Lung (tissue), 11 donors: ENCODE measurements at regions not wholly inside any gene's neighbourhood (a gene's known extent, or its start where the extent isn't known, plus 50 kb on each side); places are given as distances from the start of the nearest gene placed in this dataset.

ENCODE experiments used
- ATAC-seq: fragments of 200-7000 bp; cut with Tn5 transposase; one replicate; pipeline ENCODE4 v1.9.1; 2020; ENCODE audit warnings: moderate number of reproducible peaks; ENCODE audit not compliant: insufficient read depth, low FRiP score
- DNase-seq, 3 donors: peaks; one replicate each; pipeline ENCODE4 v3.0.0-alpha.2; 2013 to 2017
- H3K27ac ChIP-seq, 2 donors: one replicate each; pipeline ENCODE4 v1.5.1; 2013; ENCODE audit warnings: mild to moderate bottlenecking in 2 of 2, moderate library complexity in 2 of 2, control low read depth in 1 of 2, inconsistent platforms in 1 of 2, low read depth in 1 of 2, low read length in 1 of 2
- H3K27me3 ChIP-seq, 3 donors: one replicate each; pipeline ENCODE4 v1.5.1; 2013; ENCODE audit warnings: low read length in 2 of 3; ENCODE audit not compliant: control insufficient read depth in 3 of 3, insufficient read depth in 3 of 3
- H3K36me3 ChIP-seq, 4 donors: one replicate each; pipeline ENCODE4 v1.5.1; 2013; ENCODE audit warnings: low read length in 4 of 4, mild to moderate bottlenecking in 1 of 4, moderate library complexity in 1 of 4; ENCODE audit not compliant: control insufficient read depth in 4 of 4, insufficient read depth in 4 of 4
- H3K4me1 ChIP-seq, 5 donors: one replicate each; pipeline ENCODE4 v1.5.1; 2013; ENCODE audit warnings: low read length in 5 of 5, mild to moderate bottlenecking in 2 of 5, moderate library complexity in 1 of 5; ENCODE audit not compliant: control insufficient read depth in 5 of 5, insufficient read depth in 5 of 5
- H3K4me3 ChIP-seq: one replicate; pipeline ENCODE4 v1.5.1; 2013; ENCODE audit warnings: mild to moderate bottlenecking, control low read depth, moderate library complexity
- H3K9ac ChIP-seq, 2 donors: one replicate each; pipeline ENCODE4 v1.5.1; 2013; ENCODE audit warnings: low read length in 2 of 2, control low read depth in 1 of 2; ENCODE audit not compliant: insufficient read depth in 1 of 2
- H3K9me3 ChIP-seq, 4 donors: one replicate each; pipeline ENCODE4 v1.5.1; 2013; ENCODE audit warnings: low read length in 3 of 4, mild to moderate bottlenecking in 1 of 4, moderate library complexity in 1 of 4; ENCODE audit not compliant: control insufficient read depth in 4 of 4, insufficient read depth in 3 of 4
- WGBS, 2 donors: extraction: QIAGEN DNeasy Blood & Tissue Kit; methylation state at CpG; one replicate each; pipeline ENCODE4 v1.1.7; 2013; 5-methylcytosine and 5-hydroxymethylcytosine counted together
- TF ChIP-seq, protein P1 (sequence below): IDR thresholded peaks from 2 replicates; pipeline ENCODE4 v1.5.1; 2012; ENCODE audit warnings: mild to moderate bottlenecking; ENCODE audit errors: control extremely low read depth, extremely low read depth
- donor health status: control.
- donor health status: control.
- donor health status: Bipolar disorder and iron deficiency.
- donor health status: healthy.
- donor health status: DM: yes; HTN: yes; CAD: no.

DNA sequence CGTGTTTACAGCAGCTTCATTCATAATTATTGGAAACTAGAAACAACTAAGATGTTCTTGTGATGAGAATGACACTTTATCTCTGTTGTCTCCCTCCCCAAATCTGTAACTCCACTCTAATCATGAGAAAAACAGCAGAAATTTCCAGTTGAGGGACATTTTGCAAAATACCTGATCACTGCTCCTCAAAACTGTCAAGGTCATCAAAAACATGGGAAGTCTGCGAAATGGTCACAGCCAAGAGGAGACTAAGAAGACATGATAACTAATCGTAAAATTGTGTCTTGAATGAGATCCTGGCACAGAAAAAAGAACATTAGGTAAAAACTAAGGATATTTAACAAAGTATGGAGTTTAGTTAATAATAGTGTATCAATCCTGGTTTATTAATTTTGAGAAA is 204.2 kb downstream of the CYLD start:
- TF ChIP-seq, protein P1, sequence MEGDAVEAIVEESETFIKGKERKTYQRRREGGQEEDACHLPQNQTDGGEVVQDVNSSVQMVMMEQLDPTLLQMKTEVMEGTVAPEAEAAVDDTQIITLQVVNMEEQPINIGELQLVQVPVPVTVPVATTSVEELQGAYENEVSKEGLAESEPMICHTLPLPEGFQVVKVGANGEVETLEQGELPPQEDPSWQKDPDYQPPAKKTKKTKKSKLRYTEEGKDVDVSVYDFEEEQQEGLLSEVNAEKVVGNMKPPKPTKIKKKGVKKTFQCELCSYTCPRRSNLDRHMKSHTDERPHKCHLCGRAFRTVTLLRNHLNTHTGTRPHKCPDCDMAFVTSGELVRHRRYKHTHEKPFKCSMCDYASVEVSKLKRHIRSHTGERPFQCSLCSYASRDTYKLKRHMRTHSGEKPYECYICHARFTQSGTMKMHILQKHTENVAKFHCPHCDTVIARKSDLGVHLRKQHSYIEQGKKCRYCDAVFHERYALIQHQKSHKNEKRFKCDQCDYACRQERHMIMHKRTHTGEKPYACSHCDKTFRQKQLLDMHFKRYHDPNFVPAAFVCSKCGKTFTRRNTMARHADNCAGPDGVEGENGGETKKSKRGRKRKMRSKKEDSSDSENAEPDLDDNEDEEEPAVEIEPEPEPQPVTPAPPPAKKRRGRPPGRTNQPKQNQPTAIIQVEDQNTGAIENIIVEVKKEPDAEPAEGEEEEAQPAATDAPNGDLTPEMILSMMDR = no peak
- no peak for DNase-seq
- Histone ChIP-seq H3K36me3 (no peaks in the 10 kb centered on the region), H3K4me3 (no peak overlapping the region), H3K9ac (no peak overlapping the region), H3K9me3 (no peaks in the 10 kb centered on the region), H3K27ac (no peak overlapping the region), H3K27me3 (peaks cover 0 to 4% (median 0%) of the 10 kb centered on the region in 3 donors), H3K4me1 (peaks cover 0 to 5% (median 0%) of the 10 kb centered on the region in 5 donors)
- 82 to 91% methylated on average over 3 of the region's 3 CpGs for WGBS, 2 donors
- ATAC-seq = no peak

DNA sequence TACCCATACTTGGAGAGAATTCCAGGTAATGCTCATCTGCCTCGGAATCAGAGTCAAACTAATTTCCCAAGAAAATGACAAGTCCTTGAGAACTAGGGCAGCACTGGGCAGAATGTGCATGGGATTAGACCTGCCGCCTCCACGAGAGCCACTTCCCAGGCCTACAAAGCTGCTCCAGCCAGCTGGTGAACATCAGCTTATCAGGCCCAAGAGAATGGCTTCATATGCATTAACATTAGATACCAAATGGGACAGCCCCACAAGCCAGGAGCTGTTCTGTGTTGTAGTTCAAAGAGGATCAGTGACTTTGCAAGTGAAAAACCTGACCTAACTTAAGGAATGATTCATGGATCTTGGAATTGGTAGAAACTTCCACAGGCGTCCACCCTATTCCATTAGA is 203.3 kb downstream of the CYLD start:
- Histone ChIP-seq H3K27ac (no peak overlapping the region), H3K27me3 (peaks cover 0 to 4% (median 0%) of the 10 kb centered on the region in 3 donors), H3K4me1 (peaks cover 0 to 5% (median 0%) of the 10 kb centered on the region in 5 donors), H3K36me3 (no peaks in the 10 kb centered on the region), H3K4me3 (no peak overlapping the region), H3K9ac (no peak overlapping the region), H3K9me3 (no peaks in the 10 kb centered on the region)
- WGBS, 2 donors = 83 to 95% methylated on average over 4 of the region's 4 CpGs
- TF ChIP-seq, protein P1 = no peak
- DNase-seq = no peak
- no peak for ATAC-seq

DNA sequence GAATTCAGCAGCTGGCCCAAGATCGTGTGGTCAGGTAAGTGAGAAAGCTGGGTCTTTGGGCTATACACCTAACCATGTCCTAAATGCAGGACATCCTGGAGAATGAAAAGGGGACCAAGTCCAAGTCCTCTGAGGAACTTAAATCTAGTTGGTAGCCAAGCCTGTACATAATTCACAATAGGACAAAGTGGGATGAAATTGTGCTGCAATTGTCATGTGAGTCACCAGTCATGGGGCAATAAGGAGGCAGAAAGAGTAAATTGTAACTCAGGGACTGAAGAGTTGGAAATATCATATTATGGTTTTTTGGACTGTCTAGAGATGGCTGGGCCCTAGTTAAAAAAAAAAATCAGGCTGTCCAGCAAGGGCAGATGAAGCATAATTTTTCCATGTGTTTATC is 202.6 kb downstream of the CYLD start:
- Histone ChIP-seq H3K4me1 (peaks cover 0 to 5% (median 0%) of the 10 kb centered on the region in 5 donors), H3K27ac (no peak overlapping the region), H3K4me3 (no peak overlapping the region), H3K36me3 (no peaks in the 10 kb centered on the region), H3K9ac (no peak overlapping the region), H3K9me3 (no peaks in the 10 kb centered on the region), H3K27me3 (peaks cover 0 to 4% (median 0%) of the 10 kb centered on the region in 3 donors)
- DNase-seq (no peak), ATAC-seq (no peak)
- 62 to 68% methylated on average over 1 of the region's 1 CpG for WGBS, 2 donors
- TF ChIP-seq, protein P1 = no peak

DNA sequence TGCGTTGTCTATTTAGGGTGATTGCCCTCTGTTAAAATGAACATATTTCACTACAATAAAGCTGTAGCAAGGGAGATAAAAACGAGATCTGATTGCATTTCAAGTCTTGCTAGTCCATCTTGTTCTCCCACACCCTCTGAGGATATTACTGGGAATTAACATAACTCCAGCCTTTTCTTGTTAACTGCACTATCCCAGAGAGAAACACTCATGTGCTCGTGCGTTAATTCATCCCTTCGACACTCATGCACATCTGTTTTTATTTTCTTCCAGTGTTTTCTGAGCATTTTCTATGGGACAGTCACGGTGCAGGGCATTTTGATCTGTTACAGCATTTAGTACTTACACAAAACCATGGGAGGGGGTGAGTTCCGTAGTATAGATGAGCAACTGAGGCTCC is 202.1 kb downstream of the CYLD start:
- 70 to 84% methylated on average over 7 of the region's 7 CpGs for WGBS, 2 donors
- peaks cover 0 to 4% (median 0%) of the 10 kb centered on the region in 5 donors for H3K4me1 ChIP-seq
- H3K27me3 ChIP-seq = peaks cover 0 to 4% (median 0%) of the 10 kb centered on the region in 3 donors
- DNase-seq (no peak), ATAC-seq (no peak)
- H3K4me3 ChIP-seq = no peak overlapping the region
- TF ChIP-seq, protein P1 = no peak
- no peaks in the 10 kb centered on the region for H3K36me3 ChIP-seq
- H3K9me3 ChIP-seq = no peaks in the 10 kb centered on the region
- no peak overlapping the region for H3K9ac ChIP-seq
- no peak overlapping the region for H3K27ac ChIP-seq
